Keratinocyte (primary cell): ENCODE measurements at regions not wholly inside any gene's neighbourhood (a gene's known extent, or its start where the extent isn't known, plus 50 kb on each side); places are given as distances from the start of the nearest gene placed in this dataset.

Experiments
- DNase-seq: peaks from one replicate; pipeline ENCODE4 v3.0.0-alpha.2; 2011; ENCODE audit warnings: low read depth, missing footprints, low spot score
- FAIRE-seq: peaks from 2 replicates; lab custom pipeline; 2011; peaks lifted over from hg19 to GRCh38; lab: Jason Lieb, UNC
- H2AFZ ChIP-seq: 2 replicates; pipeline ENCODE4 v1.6.0; 2012; ENCODE audit warnings: low read length, control low read depth, inconsistent platforms; ENCODE audit not compliant: control insufficient read depth
- H3K27ac ChIP-seq: 2 replicates; pipeline ENCODE4 v1.5.1; 2011; ENCODE audit warnings: low read length; ENCODE audit not compliant: control insufficient read depth, insufficient read depth
- H3K27me3 ChIP-seq: 3 replicates; pipeline ENCODE4 v1.6.0; 2011; ENCODE audit warnings: low read length; ENCODE audit not compliant: control insufficient read depth, insufficient read depth; ENCODE audit errors: extremely low read depth
- H3K36me3 ChIP-seq, 2 experiments: 2 replicates in 1 of 2; 3 replicates in 1 of 2; pipeline ENCODE4 v1.5.1; 2011; ENCODE audit warnings: low read length in 2 of 2, mild to moderate bottlenecking in 1 of 2; ENCODE audit not compliant: control insufficient read depth in 2 of 2, insufficient read depth in 2 of 2; ENCODE audit errors: extremely low read depth in 1 of 2
- H3K4me1 ChIP-seq: 3 replicates; pipeline ENCODE4 v1.5.1; 2011; ENCODE audit warnings: low read length; ENCODE audit not compliant: control insufficient read depth, insufficient read depth; ENCODE audit errors: extremely low read depth
- H3K4me2 ChIP-seq: 3 replicates; pipeline ENCODE4 v1.6.0; 2011; ENCODE audit warnings: low read depth, low read length; ENCODE audit not compliant: control insufficient read depth, insufficient read depth; ENCODE audit errors: extremely low read depth
- H3K4me3 ChIP-seq, 3 experiments: fragments of 200-600 bp in 1 of 3; sonication (generic) in 1 of 3; 2 replicates in 2 of 3; 3 replicates in 1 of 3; pipeline ENCODE4 v1.5.1; 2011 to 2016; ENCODE audit warnings: low read length in 3 of 3, mild to moderate bottlenecking in 3 of 3, control low read depth in 2 of 3, inconsistent platforms in 1 of 3, low read depth in 1 of 3, mixed read lengths in 1 of 3, mixed run types in 1 of 3, moderate library complexity in 1 of 3; ENCODE audit not compliant: control insufficient read depth in 2 of 3, insufficient read depth in 2 of 3; ENCODE audit errors: extremely low read depth in 1 of 3
- H3K79me2 ChIP-seq: 2 replicates; pipeline ENCODE4 v1.6.0; 2012; ENCODE audit warnings: low read length; ENCODE audit not compliant: control insufficient read depth, insufficient read depth
- H3K9ac ChIP-seq: 3 replicates; pipeline ENCODE4 v1.6.0; 2011; ENCODE audit warnings: low read length; ENCODE audit not compliant: control insufficient read depth, insufficient read depth; ENCODE audit errors: extremely low read depth
- H3K9me1 ChIP-seq: 3 replicates; pipeline ENCODE4 v1.6.0; 2011; ENCODE audit warnings: low read length; ENCODE audit not compliant: control insufficient read depth, insufficient read depth; ENCODE audit errors: extremely low read depth
- H3K9me3 ChIP-seq: 2 replicates; pipeline ENCODE4 v1.5.1; 2012; ENCODE audit warnings: low read depth, low read length; ENCODE audit not compliant: control insufficient read depth
- H4K20me1 ChIP-seq: 3 replicates; pipeline ENCODE4 v1.6.0; 2011; ENCODE audit warnings: low read length; ENCODE audit not compliant: control insufficient read depth, insufficient read depth; ENCODE audit errors: extremely low read depth
- CTCF ChIP-seq, 3 experiments: IDR thresholded peaks in 1 of 3; conservative IDR thresholded peaks in 1 of 3; optimal IDR thresholded peaks in 1 of 3; 2 replicates in 2 of 3; 3 replicates in 1 of 3; pipeline versions ENCODE3 to v1.5.1; 2011; ENCODE audit warnings: low read length in 3 of 3, mild to moderate bottlenecking in 3 of 3, moderate library complexity in 2 of 3, control low read depth in 1 of 3, inconsistent platforms in 1 of 3; ENCODE audit not compliant: insufficient read depth in 2 of 3; ENCODE audit errors: extremely low read depth in 1 of 3
- EZH2 ChIP-seq: IDR thresholded peaks from one replicate; pipeline ENCODE4 v1.6.1; 2012; ENCODE audit warnings: inconsistent platforms, mild to moderate bottlenecking, low read length, moderate library complexity
- dilution Hi-C: fragments of 300-500 bp; cut with MboI; formaldehyde crosslinking; loops from one replicate; pipeline ENCODE4 v1.7.0; 2020; ENCODE audit warnings: low sequenced_read_pairs; ENCODE audit not compliant: extremely low pct_ligation_motif_present

GRCh38 chr4:166335256-166335938 is 462.4 kb downstream of the TLL1 start:
- Histone ChIP-seq H3K79me2 (no peaks in the 10 kb centered on the region), H3K4me3 (no peak overlapping the region), H3K4me2 (no peak overlapping the region), H3K9ac (no peak overlapping the region), H3K9me1 (no peaks in the 10 kb centered on the region), H3K36me3 (no peaks in the 10 kb centered on the region), H3K27me3 (no peaks in the 10 kb centered on the region), H2AFZ (no peak overlapping the region), H3K27ac (no peak overlapping the region), H3K9me3 (no peaks in the 10 kb centered on the region), H4K20me1 (no peaks in the 10 kb centered on the region), H3K4me1 (no peaks in the 10 kb centered on the region)
- TF ChIP-seq CTCF (optimal IDR thresholded peaks at IDR 0.05 in 1 of 3, IDR thresholded peaks at IDR 0.05 in 1 of 3, conservative IDR thresholded peaks at IDR 0.05 in 1 of 3; ENCODE audit: extremely low read depth in 1 of 3, insufficient read depth in 2 of 3, low read length in 3 of 3) (no peak), EZH2 (no peak)
- DNase-seq (no peak), FAIRE-seq (no peak)
- dilution Hi-C loops: no loop called here

GRCh38 chr4:166341992-166342391 is 469.0 kb downstream of the TLL1 start:
- H3K36me3 ChIP-seq: no peaks in the 10 kb centered on the region
- H3K4me1 ChIP-seq: no peaks in the 10 kb centered on the region
- no peak overlapping the region for H3K9ac ChIP-seq
- H3K79me2 ChIP-seq: no peaks in the 10 kb centered on the region
- no peak overlapping the region for H3K4me3 ChIP-seq
- H2AFZ ChIP-seq: no peak overlapping the region
- no peaks in the 10 kb centered on the region for H3K27me3 ChIP-seq
- DNase-seq: no peak
- no peak overlapping the region for H3K27ac ChIP-seq
- H4K20me1 ChIP-seq: no peaks in the 10 kb centered on the region
- no peaks in the 10 kb centered on the region for H3K9me3 ChIP-seq
- TF ChIP-seq CTCF (optimal IDR thresholded peaks at IDR 0.05 in 1 of 3, IDR thresholded peaks at IDR 0.05 in 1 of 3, conservative IDR thresholded peaks at IDR 0.05 in 1 of 3; ENCODE audit: extremely low read depth in 1 of 3, insufficient read depth in 2 of 3, low read length in 3 of 3) (no peak), EZH2 (no peak)
- dilution Hi-C loops: no loop called here
- no peak overlapping the region for H3K4me2 ChIP-seq
- FAIRE-seq: no peak
- no peaks in the 10 kb centered on the region for H3K9me1 ChIP-seq
